GM21786 (cell line): ENCODE measurements at regions not wholly inside any gene's neighbourhood (a gene's known extent, or its start where the extent isn't known, plus 50 kb on each side); places are given as distances from the start of the nearest gene placed in this dataset.

Source experiments
- ATAC-seq: cut with Tn5 transposase; IDR thresholded peaks from one replicate; pipeline ENCODE4 v1.9.1; 2021; ENCODE audit not compliant: unreplicated experiment

DNA sequence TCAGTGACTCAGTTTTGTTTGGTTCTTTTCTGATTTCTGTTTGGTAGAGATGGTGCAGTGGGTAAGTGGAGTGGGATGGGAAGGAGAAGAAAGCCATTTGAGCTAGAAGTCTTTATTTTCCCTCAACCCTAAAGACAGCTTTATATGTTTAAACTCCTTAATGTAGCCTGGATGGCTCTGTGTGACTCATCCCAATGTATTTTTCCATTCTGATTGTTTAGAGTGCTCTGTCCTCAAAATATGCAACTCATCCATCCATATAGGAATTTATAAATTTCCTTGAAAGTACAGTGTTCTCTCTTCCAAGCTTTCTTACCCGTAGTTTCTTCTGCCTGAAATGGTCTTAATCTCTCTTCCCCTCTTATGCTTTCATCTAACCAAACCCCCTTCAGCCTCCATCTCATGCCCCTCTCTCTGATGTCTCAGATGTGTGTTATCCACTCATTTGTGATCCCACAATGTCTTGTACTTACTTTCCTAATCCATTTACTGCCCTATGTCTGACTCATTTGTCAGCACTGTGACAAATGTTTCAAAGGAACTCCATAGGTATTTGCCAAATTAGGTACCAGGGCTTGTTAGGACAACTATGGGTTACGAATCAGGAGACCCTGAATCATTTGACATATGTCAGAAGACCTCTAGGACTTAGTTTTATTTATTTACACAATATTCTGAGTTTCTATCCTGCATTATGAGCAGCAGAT lies 217.5 kb upstream of the SGCD start:
- ATAC-seq, result no peak

- ATAC-seq, result no peak
These were observed 207.3 kb upstream of the SGCD start for GRCh38 chr5:156119692-156120091.

DNA sequence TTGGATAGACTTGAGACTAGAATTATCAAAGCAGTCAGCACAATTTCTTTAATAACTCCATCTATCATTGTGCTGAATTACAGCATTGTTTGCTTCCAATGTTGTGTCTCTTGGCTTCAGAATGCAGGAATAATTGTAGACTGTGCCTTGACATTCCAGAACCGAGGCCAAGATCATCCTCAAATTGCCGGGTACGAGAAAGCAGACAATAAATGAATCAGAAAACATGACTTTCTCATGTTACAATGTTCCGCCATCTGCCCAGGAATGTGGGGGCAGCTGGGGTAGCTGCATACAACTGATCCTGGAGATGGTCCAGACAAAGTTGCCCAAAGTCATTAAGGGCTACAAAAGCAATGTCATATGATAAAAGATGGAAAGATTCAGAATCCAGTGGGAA lies 206.2 kb upstream of the SGCD start:
- no peak for ATAC-seq

GRCh38 chr5:156121234-156121633 lies 205.7 kb upstream of the SGCD start:
- no peak for ATAC-seq

GRCh38 chr5:156121882-156122281 lies 205.1 kb upstream of the SGCD start:
- no peak for ATAC-seq

DNA sequence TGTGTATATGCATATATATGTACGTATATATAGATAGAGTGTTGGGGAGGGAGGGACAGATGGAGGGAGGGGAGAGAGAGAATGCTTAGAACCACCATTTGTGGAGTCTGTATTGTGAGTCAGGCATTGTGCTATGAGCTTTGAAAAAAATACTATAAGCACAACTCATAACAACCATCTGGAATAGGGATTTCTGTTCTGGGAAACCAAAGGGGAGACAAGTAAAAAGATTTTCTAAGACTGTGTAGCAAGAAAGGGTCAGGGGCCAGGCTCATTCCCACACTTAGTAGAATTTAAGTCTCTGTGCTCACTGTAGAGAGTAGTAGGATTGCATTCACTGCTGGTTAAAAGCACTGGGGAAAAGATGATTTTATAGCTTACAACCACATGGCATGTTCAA lies 202.3 kb upstream of the SGCD start:
- ATAC-seq, result no peak

DNA sequence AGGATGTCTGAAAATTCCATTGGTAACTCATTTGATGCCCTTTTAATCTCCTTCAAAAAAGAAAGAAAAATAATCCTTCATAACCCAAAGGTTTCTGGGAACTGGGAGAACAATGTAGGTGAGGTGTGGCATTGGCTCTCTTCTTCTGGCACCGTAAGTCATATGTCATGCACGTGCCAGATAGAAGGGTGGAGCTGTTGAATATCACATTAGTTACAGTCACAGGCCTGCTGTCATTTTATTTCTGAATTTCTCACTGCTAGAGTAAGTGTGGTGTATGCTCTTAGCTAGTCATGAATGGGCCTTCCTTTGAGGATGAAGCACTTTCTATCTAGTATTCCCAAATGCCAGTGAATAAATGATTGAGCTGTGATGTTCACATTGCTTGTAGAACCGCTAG lies 201.8 kb upstream of the SGCD start:
- no peak for ATAC-seq

- ATAC-seq, result no peak
These were observed 200.2 kb upstream of the SGCD start for GRCh38 chr5:156126716-156127115.

- ATAC-seq, result no peak
These were observed 198.9 kb upstream of the SGCD start for GRCh38 chr5:156128026-156128425.

DNA sequence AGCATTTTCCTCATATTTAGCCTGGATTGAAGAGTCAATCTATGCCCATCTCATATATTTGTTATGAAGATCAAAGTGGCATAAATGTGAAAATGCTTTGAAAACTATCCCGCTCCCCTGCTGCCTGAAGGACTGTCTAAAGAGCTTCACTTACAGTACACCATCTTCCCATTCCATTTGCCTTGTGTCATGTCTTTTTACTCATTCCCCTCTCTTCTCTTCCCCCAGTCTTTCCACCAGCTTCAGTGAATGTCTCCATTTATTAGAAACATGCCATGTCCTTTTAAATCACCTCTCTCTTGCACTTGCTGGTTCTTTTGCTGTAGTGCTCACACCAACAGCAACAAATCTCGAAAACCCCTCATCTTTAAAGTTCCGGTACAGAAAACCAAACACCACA lies 192.7 kb upstream of the SGCD start:
- ATAC-seq, result no peak

GRCh38 chr5:156135531-156135930 lies 191.4 kb upstream of the SGCD start:
- no peak for ATAC-seq

- ATAC-seq, result no peak
These were observed 189.7 kb upstream of the SGCD start for GRCh38 chr5:156137071-156137869.

DNA sequence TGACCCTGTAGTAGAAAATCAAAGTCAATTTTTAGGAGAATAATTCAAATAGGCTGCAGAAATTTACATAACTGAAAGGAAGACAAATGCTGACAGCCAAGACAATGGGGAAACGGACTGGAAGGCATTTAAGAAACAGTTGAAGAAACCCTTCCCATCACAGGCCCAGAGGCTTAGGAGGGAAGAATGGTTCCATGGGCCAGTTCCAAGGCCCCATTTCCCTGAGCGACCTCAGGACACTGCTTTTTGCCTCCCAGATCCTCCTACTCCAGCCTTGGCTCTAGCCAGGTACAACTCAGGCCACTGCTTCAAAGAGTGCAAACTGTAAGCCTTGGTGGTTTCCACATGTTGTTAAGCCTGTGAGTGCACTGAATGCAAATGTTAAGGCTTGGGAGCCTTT lies 184.1 kb upstream of the SGCD start:
- ATAC-seq, result no peak

- no peak for ATAC-seq
These were observed 179.6 kb upstream of the SGCD start for GRCh38 chr5:156147261-156147943.

DNA sequence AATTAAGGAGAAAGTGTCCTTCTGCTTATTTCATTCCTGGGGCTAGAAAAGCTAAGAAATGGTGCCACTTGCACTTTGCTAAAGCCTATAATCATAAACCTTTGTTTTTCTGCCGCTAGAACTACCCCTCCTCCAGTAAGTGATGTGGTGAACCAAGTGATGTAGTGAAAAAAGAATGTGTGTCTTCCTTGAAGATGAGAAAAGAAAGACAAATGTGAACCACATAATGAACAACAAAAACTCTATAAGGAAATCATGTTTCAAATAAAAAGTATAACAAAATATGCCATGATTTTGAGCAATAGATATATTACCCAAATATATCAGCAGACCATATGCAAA lies 179.0 kb upstream of the SGCD start:
- ATAC-seq, result no peak

DNA sequence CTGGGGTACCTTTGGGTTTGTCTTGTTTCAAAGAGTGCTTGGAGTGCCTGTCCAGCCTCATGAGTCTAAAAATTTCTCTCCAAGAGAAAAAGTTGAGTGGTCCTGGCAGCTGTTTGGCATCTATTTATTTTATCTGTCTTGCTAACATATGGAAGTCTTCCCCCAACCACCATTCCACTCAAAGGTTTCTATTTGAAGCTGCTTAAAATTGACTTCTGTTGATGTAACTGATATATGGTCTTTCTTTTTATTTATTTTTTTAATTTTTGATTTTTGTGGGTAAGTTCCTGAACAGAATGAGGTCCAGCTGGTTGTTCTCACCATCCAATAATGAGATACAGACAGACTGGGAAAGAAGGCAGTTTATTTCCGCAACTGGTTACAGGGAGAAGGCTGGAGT lies 178.7 kb upstream of the SGCD start:
- no peak for ATAC-seq

DNA sequence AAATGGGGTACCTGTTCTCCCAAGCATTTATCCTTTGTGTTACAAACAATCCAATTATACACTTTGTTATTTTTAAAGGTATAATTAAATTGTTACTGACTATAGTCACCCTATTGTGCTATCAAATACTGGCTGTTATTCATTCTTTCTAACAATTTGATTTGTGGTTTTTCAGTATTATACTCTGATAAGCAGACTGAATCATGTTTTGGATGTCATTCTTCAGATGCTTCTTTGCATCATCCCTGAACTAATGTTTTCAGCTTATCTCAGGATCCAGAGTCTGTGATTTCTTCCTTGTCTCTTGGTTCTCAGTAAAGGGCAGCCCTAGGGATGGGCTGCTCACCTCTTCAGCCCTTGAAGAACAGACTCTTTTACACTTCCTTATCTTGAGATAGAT lies 177.8 kb upstream of the SGCD start:
- no peak for ATAC-seq

GRCh38 chr5:156153602-156154001 lies 173.4 kb upstream of the SGCD start:
- no peak for ATAC-seq

GRCh38 chr5:156154757-156155156 lies 172.2 kb upstream of the SGCD start:
- no peak for ATAC-seq

GRCh38 chr5:156155598-156155997 lies 171.4 kb upstream of the SGCD start:
- no peak for ATAC-seq

DNA sequence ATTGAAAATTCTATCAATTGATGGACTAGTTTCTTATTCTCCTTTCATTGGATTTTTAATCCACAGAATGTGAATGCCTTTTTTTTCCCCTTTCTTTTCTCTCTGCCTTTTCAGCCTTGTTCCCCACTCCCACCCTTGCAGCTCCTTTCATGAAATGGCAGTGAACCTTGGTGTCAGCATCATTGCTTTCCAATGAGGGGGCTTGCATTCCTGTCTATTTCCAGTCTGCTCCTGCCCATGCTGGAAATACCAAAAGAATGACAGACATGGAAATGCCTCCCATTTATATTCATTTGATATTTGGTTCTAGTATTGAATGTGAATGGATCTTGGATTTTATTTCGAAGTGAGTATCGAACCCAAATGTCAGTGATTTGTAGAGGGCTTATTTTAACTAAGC lies 162.7 kb upstream of the SGCD start:
- no peak for ATAC-seq

DNA sequence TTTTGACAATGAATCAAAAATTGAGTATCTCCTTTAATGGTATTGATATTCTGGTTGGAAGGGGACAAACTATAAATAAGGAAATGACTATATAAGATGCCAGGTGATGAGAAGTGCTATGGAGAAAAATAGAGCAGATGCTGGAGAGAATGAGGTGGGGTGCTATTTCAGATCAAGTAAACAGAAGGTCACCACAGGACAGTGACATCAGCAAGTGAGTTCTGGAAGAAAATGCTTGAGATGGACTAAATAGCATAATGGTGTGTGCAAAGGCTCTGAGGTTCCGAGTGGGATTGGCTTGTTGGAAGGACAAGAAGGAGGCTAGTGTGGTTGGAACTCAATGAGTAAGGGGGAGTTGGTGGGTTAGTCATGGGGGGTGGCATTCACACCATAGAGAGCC lies 157.5 kb upstream of the SGCD start:
- ATAC-seq, result no peak
